ENCODE measurements at regions not wholly inside any gene's neighbourhood (a gene's known extent, or its start where the extent isn't known, plus 50 kb on each side); places are given as distances from the start of the nearest gene placed in this dataset.

GRCh38 chr5:9947225-9947714 lies 302.4 kb downstream of the ATPSCKMT start:
- no peak for TF ChIP-seq CTCF (conservative IDR thresholded peaks at IDR 0.05; ENCODE audit: low read depth)
- CTCF ChIA-PET: interaction anchor here (0.6 kb wide), 1 partner anchor 46 kb away, joined by 3 read pairs; no protein-coding TSS in a partner anchor
- POLR2A ChIA-PET (ENCODE audit: low non-redundant PET): no interaction called here
- no peak overlapping the region for H3K27ac ChIP-seq
- peak; percentile 23 for DNase-seq (ENCODE audit: low spot score)

GRCh38 chr5:9932770-9933169 lies 302.6 kb upstream of the TAS2R1 start:
- ChIA-PET POLR2A (ENCODE audit: low non-redundant PET) (no interaction called here), CTCF (no interaction called here)
- TF ChIP-seq CTCF (conservative IDR thresholded peaks at IDR 0.05; ENCODE audit: low read depth): no peak
- DNase-seq (ENCODE audit: low spot score): no peak
- H3K27ac ChIP-seq: no peak overlapping the region

- CTCF ChIA-PET: no interaction called here
- POLR2A ChIA-PET (ENCODE audit: low non-redundant PET): no interaction called here
- no peak for TF ChIP-seq CTCF (conservative IDR thresholded peaks at IDR 0.05; ENCODE audit: low read depth)
- no peak for DNase-seq (ENCODE audit: low spot score)
- H3K27ac ChIP-seq: no peak overlapping the region
These were observed 300.0 kb upstream of the TAS2R1 start for GRCh38 chr5:9930156-9930555.

GRCh38 chr5:9928326-9928725 lies 298.2 kb upstream of the TAS2R1 start:
- H3K27ac ChIP-seq: no peak overlapping the region
- ChIA-PET CTCF (interaction anchor here (0.6 kb wide), 1 partner anchor 119 kb away, joined by 3 read pairs; no protein-coding TSS in a partner anchor), POLR2A (ENCODE audit: low non-redundant PET) (no interaction called here)
- no peak for DNase-seq (ENCODE audit: low spot score)
- TF ChIP-seq CTCF (conservative IDR thresholded peaks at IDR 0.05; ENCODE audit: low read depth): no peak

GRCh38 chr5:9927521-9927997 lies 297.4 kb upstream of the TAS2R1 start:
- no peak for TF ChIP-seq CTCF (conservative IDR thresholded peaks at IDR 0.05; ENCODE audit: low read depth)
- H3K27ac ChIP-seq: no peak overlapping the region
- peak; percentile 39 for DNase-seq (ENCODE audit: low spot score)
- CTCF ChIA-PET: no interaction called here
- POLR2A ChIA-PET (ENCODE audit: low non-redundant PET): no interaction called here

GRCh38 chr5:9927106-9927505 lies 297.0 kb upstream of the TAS2R1 start:
- H3K27ac ChIP-seq: no peak overlapping the region
- ChIA-PET POLR2A (ENCODE audit: low non-redundant PET) (no interaction called here), CTCF (interaction anchor here (0.6 kb wide), 1 partner anchor 175 kb away, joined by 3 read pairs; no protein-coding TSS in a partner anchor)
- no peak for DNase-seq (ENCODE audit: low spot score)
- TF ChIP-seq CTCF (conservative IDR thresholded peaks at IDR 0.05; ENCODE audit: low read depth): no peak

All from RWPE1 (cell line).